Dermis microvascular lymphatic vessel endothelial cell (primary cell): ENCODE measurements at regions not wholly inside any gene's neighbourhood (a gene's known extent, or its start where the extent isn't known, plus 50 kb on each side); places are given as distances from the start of the nearest gene placed in this dataset.
"Not testable (repeated sequence)": the region's sequence is repeated elsewhere in the genome, so short reads cannot be mapped to it uniquely, and the experiment has no call there.

Experiments
- DNase-seq, 2 donors: peaks; one replicate each; pipeline versions ENCODE4 v3.0.0 to v3.0.0-alpha.2; 2010; ENCODE audit warnings: low read depth in 2 of 2

GRCh38 chr10:87603196-87603595 lies 56.5 kb upstream of the PAPSS2 start:
- DNase-seq = no peak

- no peak for DNase-seq
These were observed 55.9 kb upstream of the PAPSS2 start for GRCh38 chr10:87603769-87604168.

DNA sequence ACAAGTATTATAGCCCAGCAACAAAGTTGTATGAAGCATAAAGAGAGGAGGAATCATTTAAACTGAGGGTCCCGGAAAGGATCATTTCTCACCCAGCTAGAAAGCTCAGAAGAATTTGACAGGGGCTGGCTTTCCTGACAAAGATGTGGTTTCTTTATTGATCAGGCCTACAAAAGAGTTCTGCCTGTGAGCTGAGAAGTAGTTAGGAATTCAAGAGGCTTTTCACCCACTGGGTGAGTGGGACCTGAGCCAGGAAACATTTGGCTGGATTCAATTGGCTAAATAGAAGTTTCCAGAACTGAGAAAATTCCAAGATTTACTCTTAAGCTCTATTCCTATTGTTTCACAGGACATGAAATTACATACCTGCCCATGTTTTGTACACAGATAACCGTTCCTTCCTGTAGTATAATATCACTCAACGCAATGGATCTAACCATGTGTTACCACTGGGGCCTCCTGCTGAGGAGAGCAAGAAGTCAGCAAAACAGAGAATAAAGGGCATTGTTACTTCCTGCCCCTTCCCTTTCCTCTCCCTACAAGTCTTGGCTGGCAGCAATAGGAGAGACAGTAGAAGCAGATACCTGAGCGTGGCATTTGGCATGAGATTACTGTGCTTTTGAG lies 53.9 kb upstream of the PAPSS2 start:
- peak; percentile 9 to 23 for DNase-seq

- DNase-seq = peak; percentile 6 to 14
These were observed 50.9 kb upstream of the PAPSS2 start for GRCh38 chr10:87608756-87609155.

DNA sequence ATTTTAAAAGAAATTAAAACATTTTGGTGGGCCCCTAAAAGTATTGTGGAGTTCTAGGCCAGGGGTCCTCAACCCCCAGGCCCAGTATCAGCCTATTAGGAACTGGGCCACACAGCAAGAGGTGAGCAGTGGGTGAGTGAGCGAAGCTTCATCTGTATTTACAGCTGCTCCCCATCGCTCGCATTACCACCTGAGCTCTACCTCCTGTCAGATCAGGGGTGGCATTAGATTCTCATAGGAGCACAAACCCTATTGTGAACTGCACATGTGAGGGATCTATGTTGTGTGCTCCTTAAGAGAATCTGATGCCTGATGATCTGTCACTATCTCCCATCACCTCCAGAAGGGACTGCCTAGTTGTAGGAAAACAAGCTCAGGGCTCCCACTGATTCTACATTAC lies 50.1 kb upstream of the PAPSS2 start:
- DNase-seq = not testable (repeated sequence)
